ENCODE measurements at regions not wholly inside any gene's neighbourhood (a gene's known extent, or its start where the extent isn't known, plus 50 kb on each side); places are given as distances from the start of the nearest gene placed in this dataset.

- no peak for TF ChIP-seq CTCF (IDR thresholded peaks at IDR 0.05; ENCODE audit: low read depth, low read length, poor library complexity, severe bottlenecking)
- TF ChIP-seq EZH2phosphoT487 (IDR thresholded peaks at IDR 0.05; ENCODE audit: borderline replicate concordance, low read length): no peak
Observed at GRCh38 chrX:574830-575229, 55.8 kb upstream of the SHOX start.
